Ishikawa (cell line): ENCODE measurements at regions not wholly inside any gene's neighbourhood (a gene's known extent, or its start where the extent isn't known, plus 50 kb on each side); places are given as distances from the start of the nearest gene placed in this dataset.

ENCODE experiments used
- CEBPB ChIP-seq: IDR thresholded peaks from 2 replicates; pipeline ENCODE4 v1.6.1; 2012
- CREB1 ChIP-seq: IDR thresholded peaks from 2 replicates; pipeline ENCODE4 v1.6.1; 2012; ENCODE audit warnings: low read depth
- EGR1 ChIP-seq: IDR thresholded peaks from 2 replicates; pipeline ENCODE4 v1.6.1; 2012
- EP300 ChIP-seq: IDR thresholded peaks from 2 replicates; pipeline ENCODE4 v1.6.1; 2012; ENCODE audit warnings: borderline replicate concordance
- FOXM1 ChIP-seq: IDR thresholded peaks from 2 replicates; pipeline ENCODE4 v1.6.1; 2012; ENCODE audit warnings: low read depth, borderline replicate concordance
- NFIC ChIP-seq: IDR thresholded peaks from 2 replicates; pipeline ENCODE4 v1.6.1; 2012
- RAD21 ChIP-seq: IDR thresholded peaks from 2 replicates; pipeline ENCODE4 v1.6.1; 2012; ENCODE audit warnings: low read depth
- TAF1 ChIP-seq: IDR thresholded peaks from 2 replicates; pipeline ENCODE4 v1.6.1; 2012; ENCODE audit warnings: low read depth, mild to moderate bottlenecking
- TCF12 ChIP-seq: IDR thresholded peaks from 2 replicates; pipeline ENCODE4 v1.6.1; 2012; ENCODE audit warnings: low read depth
- TEAD4 ChIP-seq: IDR thresholded peaks from 2 replicates; pipeline ENCODE4 v1.6.1; 2012
- YY1 ChIP-seq: IDR thresholded peaks from 2 replicates; pipeline ENCODE4 v1.6.1; 2012; ENCODE audit warnings: low read depth
- ZBTB7A ChIP-seq: IDR thresholded peaks from 2 replicates; pipeline ENCODE4 v1.6.1; 2012; ENCODE audit warnings: low read depth
- TF ChIP-seq, protein P1 (sequence below): IDR thresholded peaks from 2 replicates; pipeline ENCODE4 v1.6.1; 2012
- TF ChIP-seq, protein P2 (sequence below): IDR thresholded peaks from 2 replicates; pipeline ENCODE4 v1.6.1; 2012
- TF ChIP-seq, protein P3 (sequence below): IDR thresholded peaks from 2 replicates; pipeline ENCODE4 v1.6.1; 2012; ENCODE audit warnings: low read depth, mild to moderate bottlenecking

- no peak for TF ChIP-seq EP300
- TF ChIP-seq TCF12: no peak
- TF ChIP-seq, protein P1, sequence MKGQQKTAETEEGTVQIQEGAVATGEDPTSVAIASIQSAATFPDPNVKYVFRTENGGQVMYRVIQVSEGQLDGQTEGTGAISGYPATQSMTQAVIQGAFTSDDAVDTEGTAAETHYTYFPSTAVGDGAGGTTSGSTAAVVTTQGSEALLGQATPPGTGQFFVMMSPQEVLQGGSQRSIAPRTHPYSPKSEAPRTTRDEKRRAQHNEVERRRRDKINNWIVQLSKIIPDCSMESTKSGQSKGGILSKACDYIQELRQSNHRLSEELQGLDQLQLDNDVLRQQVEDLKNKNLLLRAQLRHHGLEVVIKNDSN: no peak
- TF ChIP-seq NFIC: no peak
- TF ChIP-seq FOXM1: no peak
- TF ChIP-seq YY1: no peak
- TF ChIP-seq RAD21: no peak
- TF ChIP-seq TEAD4: no peak
- TF ChIP-seq, protein P2, sequence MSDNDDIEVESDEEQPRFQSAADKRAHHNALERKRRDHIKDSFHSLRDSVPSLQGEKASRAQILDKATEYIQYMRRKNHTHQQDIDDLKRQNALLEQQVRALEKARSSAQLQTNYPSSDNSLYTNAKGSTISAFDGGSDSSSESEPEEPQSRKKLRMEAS: no peak
- TF ChIP-seq TAF1: no peak
- TF ChIP-seq, protein P3, sequence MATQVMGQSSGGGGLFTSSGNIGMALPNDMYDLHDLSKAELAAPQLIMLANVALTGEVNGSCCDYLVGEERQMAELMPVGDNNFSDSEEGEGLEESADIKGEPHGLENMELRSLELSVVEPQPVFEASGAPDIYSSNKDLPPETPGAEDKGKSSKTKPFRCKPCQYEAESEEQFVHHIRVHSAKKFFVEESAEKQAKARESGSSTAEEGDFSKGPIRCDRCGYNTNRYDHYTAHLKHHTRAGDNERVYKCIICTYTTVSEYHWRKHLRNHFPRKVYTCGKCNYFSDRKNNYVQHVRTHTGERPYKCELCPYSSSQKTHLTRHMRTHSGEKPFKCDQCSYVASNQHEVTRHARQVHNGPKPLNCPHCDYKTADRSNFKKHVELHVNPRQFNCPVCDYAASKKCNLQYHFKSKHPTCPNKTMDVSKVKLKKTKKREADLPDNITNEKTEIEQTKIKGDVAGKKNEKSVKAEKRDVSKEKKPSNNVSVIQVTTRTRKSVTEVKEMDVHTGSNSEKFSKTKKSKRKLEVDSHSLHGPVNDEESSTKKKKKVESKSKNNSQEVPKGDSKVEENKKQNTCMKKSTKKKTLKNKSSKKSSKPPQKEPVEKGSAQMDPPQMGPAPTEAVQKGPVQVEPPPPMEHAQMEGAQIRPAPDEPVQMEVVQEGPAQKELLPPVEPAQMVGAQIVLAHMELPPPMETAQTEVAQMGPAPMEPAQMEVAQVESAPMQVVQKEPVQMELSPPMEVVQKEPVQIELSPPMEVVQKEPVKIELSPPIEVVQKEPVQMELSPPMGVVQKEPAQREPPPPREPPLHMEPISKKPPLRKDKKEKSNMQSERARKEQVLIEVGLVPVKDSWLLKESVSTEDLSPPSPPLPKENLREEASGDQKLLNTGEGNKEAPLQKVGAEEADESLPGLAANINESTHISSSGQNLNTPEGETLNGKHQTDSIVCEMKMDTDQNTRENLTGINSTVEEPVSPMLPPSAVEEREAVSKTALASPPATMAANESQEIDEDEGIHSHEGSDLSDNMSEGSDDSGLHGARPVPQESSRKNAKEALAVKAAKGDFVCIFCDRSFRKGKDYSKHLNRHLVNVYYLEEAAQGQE: no peak
- TF ChIP-seq ZBTB7A: no peak
- TF ChIP-seq CREB1: no peak
- no peak for TF ChIP-seq EGR1
- no peak for TF ChIP-seq CEBPB
Measured at GRCh38 chr2:122179492-122180165, 424.2 kb downstream of the TSN start.

DNA sequence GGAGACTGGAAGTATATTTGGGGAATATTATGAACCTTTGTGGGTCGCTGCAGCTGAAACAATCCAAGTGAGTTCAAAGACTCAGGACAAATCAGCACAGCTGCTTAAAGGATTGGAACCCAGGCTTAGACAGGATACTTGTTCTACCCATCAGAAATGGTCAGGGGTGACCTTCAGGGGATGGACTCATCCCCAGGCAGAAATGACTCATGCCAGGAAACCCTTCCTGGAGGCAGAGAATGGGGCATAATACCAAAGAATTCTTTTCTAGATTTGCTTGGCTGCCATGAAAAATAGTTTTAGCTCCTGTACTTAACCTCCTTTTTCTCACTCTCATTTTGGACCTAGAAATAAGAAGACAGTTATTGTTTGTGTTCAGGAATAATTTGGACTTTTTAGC is 425.5 kb downstream of the TSN start:
- TF ChIP-seq NFIC: no peak
- TF ChIP-seq, protein P3: no peak
- TF ChIP-seq, protein P2: no peak

DNA sequence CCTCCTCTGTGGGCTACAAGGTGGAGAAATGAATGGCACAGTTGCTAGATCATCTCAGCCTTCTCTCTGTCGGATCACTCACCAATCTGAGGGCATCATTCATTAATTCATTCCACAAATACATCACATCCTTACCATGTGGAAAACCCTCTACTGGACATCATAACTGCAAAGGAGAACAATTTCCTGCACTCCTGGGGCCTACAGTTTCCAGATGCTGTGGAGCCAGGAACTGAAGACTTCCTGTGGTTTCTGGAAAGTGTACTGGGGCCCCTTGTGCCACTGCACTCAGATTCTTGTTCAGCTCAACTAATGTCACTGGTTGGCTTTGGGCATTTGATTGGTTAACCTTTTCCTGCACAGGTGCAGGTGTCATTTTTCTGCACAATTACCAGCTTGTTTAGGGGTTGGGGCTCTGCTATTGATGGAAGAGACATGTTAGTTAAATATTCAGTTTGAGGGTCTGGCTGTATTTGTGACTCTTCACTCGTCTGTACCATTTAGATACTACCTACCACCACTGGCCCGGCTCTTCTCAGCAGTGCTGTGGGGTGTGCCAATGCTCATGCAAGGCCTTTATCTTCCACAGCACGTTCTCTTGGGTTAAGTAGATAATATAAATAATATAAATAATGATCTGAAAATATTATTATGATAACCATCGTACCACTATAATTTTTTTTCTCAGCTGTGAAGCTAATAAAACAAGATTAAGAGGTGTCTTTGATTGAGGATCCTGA is 427.3 kb downstream of the TSN start:
- no peak for TF ChIP-seq CEBPB
- TF ChIP-seq ZBTB7A: no peak
- TF ChIP-seq FOXM1: no peak
- TF ChIP-seq EGR1: no peak
- no peak for TF ChIP-seq YY1
- TF ChIP-seq, protein P3: no peak
- no peak for TF ChIP-seq TEAD4
- no peak for TF ChIP-seq CREB1
- TF ChIP-seq NFIC: no peak
- TF ChIP-seq RAD21: no peak
- TF ChIP-seq EP300: no peak
- TF ChIP-seq TAF1: no peak

- TF ChIP-seq NFIC (no peak), YY1 (no peak), TAF1 (no peak), EGR1 (no peak), ZBTB7A (no peak), TCF12 (no peak)
- TF ChIP-seq, protein P3: no peak
- TF ChIP-seq, protein P1: no peak
Measured at GRCh38 chr2:122183890-122184289, 428.4 kb downstream of the TSN start.
